ENCODE measurements at regions not wholly inside any gene's neighbourhood (a gene's known extent, or its start where the extent isn't known, plus 50 kb on each side); places are given as distances from the start of the nearest gene placed in this dataset.
"Not testable (repeated sequence)": the region's sequence is repeated elsewhere in the genome, so short reads cannot be mapped to it uniquely, and the experiment has no call there.

DNA sequence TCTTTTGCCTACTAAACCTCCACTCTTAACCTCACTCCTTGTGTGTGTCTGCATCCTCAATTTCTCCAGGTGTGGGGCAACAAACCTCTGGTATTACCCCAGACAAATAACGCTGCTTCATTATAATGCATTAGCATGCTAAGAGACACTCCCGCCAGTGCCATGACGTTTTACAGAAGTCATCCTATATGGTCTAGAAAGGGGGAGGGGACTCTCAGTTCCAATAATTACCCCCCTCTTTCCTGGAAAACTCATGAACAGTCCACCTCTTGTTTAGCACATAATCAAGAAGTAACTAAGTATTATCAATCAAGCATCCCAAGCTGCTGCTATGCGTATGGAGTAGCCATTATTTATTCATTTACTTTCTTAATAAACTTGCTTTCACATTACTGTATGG, 364.5 kb downstream of the TYW1 start:
- no peak for DNase-seq

DNA sequence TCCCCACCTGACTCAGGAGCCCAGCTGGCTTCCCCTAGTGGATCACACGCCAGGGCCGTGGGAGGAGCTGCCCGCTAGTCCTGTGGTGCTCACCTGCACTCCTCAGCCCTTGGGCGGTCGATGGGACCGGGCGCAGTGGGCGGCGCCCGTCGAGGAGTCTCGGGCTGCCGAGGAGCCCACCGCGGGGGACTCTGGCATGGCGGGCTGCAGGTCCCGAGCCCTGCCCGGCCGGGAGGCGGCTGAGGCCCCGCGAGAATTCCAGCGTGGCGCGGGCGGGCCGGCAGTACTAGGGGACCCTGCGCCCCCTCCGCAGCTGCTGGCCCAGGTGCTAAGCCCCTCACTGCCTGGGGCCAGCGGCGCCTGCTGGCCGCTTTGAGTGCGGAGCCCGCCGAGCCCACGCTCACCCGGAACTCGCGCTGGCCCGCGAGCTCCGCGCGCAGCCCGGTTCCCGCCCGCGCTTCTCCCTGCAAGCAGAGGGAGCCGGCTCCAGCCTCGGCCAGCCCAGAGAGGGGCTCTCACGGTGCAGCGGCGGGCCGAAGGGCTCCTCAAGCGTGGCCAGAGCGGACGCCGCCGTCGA, 367.9 kb downstream of the TYW1 start:
- DNase-seq, result no peak

DNA sequence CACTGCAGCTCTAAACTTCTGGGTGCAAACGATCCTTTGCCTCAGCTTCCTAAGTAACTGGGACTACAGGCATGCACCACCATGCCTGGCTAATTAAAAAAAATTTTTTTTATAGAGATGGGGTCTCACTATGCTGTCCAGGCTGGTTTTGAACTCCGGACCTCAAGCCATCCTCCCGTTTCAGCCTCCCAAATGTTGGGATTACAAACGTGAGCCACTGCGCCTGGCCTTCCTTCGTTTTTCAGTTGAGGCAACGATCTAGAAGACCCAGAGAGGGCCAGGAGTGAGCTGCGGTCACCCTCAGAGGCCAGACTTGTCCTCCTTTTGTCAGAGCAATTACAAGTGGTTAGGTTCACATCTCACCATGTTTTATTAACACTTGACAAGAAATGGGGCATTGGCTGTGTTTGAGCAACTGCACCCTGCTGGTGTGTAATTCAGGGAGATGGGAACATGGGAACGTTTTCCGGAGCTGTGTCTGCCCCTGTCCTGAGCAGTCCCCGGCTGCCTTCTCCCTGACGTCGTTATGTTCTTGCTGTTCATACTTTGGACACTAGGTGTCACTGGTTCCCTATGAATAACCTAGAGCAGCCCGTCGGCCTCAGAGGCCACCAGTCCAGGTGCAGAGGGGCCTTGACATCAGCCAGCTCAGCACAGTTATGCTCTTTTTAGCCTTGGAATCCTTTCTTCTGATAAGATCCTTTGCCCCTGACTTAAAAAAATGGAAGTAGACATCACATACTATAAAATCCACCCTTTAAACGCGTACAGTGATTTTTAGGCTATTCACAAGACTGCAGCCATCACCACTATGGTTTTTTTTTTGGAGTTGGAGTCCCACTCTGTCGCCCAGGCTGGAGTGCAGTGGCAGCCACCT, 375.0 kb downstream of the TYW1 start:
- peak; percentile 27 to 48 for DNase-seq

DNA sequence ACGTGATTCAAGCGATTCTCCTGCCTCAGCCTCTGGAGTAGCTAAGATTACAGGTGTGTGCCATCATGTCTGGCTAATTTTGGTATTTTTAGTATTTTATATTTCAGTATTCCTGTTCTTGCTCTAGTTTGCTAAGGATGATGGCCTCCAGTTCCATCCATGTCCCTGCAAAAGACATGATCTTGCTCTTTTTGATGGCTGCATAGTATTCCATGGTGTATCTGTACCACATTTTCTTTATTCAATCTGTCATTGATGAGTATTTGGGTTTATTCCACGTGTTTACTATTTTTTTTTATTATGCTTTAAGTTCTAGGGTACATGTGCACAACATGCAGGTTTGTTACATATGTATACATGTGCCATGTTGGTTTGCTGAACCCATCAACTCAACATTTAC, 376.8 kb downstream of the TYW1 start:
- not testable (repeated sequence) for DNase-seq

DNA sequence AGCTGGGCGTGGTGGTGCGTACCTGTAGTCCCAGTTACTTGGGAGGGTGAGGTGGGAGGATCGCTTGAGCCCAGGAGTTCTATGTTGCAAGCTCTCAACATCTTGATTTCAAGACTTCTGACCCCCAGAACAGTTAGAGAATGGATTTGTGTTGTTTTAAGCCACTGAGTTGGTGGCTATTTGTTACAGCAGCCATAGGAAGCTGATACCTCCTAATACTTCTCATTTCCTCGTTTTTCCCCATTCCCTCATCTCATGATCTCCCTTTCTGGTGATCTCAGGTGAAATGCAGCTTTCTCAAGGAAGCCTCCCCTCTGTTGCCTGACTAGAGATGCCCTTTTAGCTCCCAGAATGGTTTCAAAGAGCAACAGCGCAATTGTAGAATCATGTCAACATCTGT, 378.8 kb downstream of the TYW1 start:
- no peak for DNase-seq

DNA sequence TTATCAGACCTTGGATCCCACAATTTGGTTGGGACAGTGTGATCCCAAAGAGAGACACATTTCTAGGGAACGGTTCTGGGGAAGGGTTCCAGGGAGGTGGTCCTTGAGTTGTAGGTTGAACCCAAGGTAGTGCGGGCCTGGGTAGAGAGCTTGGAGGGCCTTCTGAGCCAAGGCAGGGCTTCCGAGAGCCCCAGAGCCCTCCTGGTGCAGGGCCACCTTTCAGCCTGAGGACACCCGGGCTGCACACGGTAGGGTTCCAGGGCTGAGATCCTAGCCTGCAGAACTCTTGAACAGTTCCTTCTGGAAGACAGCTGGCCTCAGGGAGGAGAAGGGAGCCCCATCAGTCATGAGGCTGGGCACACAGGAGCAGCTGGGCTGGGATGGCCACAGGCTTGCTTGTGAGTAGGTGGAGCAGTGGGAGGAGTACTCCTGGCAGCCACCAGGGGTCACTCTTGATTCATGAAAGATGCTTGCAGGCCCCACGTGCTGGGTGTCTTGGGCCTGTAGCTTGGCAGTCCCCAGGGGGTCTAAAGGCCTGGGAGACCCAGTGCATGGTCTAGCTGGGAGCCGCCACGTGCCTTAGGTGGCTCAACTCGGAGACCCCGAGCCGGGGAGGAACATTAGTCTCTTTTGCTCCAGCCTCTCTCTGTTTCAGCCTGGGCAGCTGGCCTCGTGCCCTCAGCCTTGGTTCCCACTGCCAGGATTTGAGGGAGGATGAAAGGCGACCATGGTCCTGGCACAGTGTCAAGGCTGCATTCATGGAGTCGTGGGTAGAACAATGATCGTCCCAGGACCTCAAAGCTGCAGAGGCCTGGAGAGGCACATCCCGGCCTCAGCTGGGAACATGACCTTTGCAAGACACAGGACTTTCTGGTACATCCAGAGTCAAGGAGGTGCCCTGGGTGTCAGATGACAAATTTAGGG, 381.6 kb downstream of the TYW1 start:
- DNase-seq, result peak; percentile 33 to 45

DNA sequence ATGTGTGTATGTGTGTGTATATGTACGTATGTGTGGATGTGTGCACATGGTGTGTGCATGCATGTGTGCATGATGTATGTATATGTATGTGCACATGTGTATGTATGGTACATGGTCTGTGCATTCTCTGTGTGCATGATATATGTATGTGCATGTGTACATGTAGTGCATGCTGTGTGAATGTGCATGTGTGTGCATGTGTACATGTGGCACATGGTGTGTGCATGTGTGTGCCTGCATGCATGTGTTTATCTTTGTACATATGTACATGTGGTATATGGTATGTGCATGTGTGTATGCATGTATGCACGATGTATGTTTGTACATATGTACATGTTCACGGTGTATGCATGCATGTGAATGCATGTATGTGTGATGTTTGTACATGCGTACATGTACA, 383.7 kb downstream of the TYW1 start:
- no peak for DNase-seq

DNA sequence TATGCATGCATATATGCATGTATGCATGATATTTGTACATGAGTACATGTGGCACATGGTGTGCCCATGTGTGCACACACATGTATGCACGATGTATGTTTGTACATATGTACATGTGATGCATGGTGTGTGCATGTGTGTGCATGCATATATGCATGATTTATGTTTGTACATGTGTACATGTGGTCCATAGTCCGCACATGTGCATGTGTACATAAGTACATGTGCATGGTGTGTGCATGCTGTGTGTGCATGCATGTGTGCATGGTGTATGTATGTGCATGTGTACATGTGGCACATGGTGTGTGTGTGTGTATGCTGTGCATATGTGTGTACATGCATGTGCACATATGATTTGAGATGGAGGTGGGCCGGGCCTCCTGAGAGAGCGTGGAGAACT, 384.2 kb downstream of the TYW1 start:
- no peak for DNase-seq

DNA sequence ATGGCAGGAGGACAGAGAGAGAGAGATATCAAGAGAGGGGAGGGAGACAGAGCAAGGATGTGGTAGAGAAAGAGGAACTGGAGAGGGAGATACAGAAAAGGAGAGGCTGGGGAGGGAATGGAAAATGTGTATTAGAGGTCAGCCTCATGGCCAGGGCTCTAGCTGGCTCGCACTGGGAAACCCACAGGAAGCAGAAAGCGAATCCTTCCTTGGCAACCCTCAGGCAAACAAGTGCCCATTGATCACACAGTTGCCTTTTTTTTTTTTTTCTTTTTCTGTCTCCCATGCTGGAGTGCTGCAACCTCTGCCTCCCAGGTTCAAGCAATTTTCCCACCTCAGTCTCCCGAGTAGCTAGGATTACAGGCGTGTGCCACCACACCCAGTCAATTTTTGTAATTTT, 391.2 kb downstream of the TYW1 start:
- DNase-seq, result no peak

DNA sequence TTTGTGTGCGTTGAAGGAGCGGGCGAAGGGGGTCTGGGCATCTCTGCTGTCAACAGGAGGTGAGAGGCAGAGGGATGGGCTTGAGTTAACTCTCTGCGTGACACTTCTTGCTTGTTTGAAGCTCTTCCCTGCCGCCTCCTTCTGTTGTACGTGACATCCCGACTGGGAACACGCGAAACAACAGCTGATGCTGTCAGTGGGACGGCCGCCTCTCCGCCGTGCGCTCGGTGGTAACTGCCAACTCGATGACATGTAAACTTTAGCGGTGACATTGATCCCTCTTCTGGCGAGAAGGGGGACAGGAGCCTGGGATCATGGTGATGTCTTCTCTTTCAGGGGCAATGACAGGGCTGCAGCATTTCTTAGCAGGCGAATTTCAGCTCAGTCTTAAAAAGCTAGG, 394.5 kb downstream of the TYW1 start:
- no peak for DNase-seq

DNA sequence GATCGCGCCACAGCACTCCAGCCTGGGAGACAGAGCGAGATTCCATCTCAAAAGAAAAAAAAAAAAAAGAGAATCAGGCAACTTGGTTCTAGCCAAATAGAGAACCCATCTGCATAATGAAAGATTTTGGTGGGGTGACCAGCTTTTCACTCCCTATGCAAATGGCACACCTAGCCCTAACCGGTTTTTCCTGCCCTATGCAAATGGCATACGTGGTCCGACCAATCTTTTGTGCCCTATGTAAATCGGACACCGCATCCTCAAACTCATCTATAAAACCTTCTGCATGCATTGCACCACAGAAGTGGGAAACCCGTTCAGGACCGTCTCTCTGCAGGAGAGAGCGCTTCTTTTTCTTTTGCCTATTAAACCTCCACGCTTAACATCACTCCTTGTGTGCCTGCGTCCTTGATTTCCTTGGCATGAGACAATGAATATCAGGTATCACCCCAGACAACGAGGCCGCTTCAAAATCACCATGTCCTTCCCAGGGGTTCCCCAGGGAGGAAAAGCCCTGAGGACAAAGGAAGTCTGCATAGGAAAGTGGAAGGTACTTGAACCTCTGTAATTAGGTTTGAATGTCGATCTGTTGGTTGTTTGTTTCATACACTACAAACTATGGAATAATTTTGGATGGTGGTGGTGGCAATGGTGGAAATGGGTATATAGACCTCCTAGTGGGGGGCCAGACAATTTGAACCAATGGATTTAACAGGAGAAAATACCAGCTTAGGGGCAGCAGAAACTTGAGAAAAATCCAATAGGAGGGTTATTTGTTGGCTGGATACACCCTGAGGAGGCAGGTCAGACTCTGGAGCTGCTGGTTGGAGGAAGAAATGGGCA, 396.2 kb downstream of the TYW1 start:
- DNase-seq, result no peak

DNA sequence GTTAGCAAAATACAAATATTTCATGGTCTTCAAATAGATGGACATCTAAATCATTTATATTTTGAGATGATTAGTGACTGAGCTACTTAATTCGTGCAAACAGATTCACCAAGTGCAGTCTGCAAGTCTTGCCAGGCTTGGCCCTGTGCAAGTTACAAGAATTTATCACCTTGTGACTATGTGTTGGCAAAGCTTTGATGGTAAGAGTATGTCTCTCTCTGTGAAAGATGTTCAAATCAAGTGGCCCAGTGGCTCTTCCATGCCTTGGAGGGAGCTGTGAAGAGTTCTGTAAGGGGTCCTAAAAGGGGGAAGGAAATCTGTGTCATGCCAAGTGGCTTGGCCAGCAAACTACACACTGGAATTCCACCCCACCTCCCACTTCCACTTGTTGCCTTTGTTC, 397.3 kb downstream of the TYW1 start:
- no peak for DNase-seq

DNA sequence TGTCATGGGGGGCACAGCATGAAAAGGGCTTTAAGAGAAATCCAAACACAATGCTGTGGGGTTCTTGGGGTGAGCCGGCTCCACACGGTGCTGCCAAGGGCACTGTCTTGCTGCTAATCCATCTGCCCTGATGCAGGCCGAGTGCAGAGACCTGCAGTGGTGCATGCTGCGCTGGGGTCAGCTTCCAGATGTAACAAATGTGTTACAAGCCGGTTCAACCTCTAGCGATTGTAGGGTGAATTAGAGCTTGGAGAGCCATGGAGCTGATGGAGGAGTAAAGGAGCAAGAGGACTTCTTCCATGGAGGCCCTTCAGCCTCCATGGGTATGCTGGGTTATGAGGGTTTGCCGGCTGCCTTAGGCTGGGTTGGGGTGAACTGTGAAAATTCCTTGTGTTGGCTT, 402.3 kb downstream of the TYW1 start:
- DNase-seq, result no peak

DNA sequence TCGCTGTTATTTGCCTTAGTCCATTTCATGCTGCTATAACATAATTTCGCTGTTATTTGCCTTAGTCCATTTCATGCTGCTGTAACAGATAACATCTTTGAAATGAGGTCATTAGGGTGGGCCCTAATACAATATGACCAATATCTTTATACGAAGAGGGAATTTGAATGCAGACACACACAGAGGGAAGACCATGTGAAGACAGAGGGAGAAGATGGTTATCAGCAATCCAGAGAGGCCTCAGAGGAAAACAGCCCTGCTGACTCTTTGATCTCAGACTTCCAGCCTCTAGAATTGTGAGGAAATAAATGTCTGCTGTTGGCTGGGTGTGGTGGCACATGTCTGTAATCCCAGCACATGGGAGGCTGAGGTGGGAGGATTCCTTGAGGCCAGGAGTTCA, 404.9 kb downstream of the TYW1 start:
- DNase-seq, result no peak

DNA sequence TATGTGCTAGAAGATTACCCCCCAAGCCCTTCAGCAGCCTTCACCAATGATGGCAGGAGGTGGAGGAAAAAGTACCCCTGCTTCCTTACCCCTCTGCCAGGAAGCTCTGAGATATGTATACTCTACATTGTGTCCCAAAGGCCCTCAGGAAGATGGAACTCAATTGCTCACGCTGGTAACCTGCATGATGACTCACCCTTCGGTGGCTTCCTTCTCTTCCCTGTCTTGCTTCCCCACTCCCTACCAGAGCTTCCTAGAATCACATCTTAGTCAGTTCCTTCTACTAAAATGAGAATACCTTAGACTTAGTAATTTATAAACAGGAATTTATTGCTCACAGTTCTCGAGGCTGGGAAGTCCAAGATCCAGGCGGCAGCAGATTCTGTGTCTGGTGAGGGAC, 405.6 kb downstream of the TYW1 start:
- no peak for DNase-seq

DNA sequence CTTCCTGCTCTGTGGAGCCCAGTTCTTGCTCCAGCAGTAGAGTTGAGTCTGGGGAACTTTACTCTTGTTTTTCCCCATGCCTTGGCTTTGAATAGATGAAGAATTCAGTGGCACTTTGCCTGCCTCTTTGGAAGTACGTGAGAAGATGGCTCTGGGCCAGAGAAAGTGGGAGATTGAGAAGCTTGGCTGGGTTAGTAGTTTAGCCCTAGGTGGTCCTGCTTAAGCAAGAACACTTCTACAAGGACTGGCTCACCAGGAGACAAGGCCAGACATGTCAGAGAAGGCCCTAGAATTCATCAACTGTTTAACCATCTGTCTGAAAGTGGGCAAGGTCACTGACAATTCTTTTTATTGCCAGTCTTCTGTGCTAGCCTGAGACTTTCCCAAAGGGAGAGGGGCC, 410.3 kb downstream of the TYW1 start:
- no peak for DNase-seq

DNA sequence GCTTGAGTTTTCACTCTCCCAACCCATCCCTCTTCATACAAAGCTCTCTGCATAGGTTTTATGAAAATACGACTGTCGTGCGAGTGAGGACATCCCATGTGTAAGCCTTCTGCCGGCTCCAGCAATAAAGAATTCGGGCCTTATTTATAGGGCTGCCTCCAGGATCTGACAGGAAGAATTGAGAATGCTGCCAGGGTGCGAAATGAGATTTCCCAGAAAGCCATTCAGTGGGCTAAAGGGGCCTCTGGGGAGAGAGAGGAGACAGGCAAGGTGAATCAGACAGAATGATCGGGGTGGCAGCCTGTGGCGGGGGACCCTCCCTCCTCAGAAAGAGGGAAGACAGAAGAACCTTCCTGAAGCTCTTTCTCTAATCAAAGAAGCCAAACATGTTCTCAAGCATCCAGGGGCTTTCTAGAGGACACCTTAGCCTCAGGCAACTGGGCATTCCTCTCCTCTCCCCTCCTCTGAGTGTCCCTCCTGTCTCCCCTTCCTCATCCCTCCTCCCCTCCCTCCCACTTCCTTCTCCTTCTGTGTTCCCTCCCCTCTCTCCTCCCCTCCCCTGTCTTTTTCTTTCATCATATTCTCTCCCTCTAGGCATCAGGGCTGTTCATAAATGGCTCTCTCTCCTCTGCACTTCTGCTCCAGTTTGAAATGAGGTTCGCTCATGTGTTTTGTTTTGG, 410.9 kb downstream of the TYW1 start:
- DNase-seq, result no peak

DNA sequence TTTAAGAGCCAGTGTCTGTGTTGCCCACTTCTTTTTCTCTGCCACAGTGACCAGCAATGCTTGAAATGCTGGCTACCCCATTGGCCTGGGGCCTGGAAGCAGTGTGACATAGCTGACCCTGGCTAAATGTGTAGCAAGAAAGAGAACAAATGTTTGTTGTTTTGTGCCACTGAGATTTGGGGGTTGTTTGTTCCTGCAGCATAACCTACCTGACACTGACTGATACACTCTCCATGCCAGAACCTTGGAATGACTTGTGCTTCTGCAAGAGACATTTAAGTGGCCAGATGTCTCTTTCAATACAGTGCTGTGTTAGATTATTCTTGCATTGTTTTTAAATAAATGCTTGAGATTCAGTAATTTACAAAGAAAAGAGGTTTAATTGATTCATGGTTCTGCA, 411.5 kb downstream of the TYW1 start:
- DNase-seq, result no peak

DNA sequence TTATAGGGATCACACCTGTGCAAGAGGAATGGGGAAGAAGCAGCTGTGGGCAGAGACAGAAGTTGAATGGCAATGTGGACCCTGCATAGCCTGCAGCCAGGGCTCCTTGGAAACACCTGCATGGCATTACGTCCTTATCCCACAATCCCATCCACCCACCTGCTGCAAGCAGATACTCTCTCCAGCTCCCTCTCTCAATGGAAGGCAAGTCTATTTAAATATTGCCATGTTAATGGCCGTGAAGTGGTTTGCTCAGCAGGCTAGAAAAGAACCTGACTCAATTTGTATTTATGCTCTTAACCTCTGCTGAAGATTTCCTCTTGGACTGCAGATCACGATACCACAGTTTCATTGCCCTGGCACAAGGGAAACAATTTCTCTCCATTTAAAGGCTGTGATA, 417.0 kb downstream of the TYW1 start:
- DNase-seq, result no peak

DNA sequence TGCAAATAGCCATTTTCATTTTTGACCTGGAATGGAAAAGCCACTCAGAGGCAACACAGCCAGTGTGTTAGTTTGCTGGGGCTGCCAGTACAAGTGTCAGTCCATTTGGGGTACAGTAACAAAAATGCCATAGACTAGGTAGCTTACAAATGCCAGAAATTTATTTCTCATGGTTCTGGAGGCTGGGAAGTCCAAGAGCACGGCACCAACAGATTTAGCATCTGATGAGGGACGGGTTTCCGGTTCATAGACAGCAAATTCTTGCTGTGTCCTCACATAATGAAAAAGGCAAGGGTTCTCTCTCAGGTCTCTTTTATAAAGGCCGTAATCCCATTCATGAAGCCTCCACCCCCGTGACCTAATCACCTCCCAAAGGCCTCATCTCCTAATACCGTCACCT, 418.2 kb downstream of the TYW1 start:
- no peak for DNase-seq

DNA sequence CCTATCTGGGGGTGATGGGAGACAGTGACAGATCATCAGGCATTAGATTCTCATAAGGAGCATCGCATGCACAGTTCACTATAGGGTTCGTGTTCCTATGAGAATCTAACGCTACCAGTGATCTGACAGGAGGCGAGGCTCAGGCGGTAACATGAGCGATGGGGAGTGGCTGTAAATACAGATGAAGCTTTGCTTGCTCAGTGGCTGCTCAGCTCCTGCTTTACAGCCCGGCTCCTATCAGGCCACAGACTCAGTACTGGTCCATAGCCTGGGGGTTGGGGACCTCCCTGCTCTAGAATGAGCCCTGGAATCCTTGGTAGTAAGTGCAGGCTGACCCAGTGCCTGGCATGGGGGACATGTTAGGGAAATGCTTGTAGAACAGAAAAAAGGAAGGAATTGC, 426.0 kb downstream of the TYW1 start:
- no peak for DNase-seq

DNA sequence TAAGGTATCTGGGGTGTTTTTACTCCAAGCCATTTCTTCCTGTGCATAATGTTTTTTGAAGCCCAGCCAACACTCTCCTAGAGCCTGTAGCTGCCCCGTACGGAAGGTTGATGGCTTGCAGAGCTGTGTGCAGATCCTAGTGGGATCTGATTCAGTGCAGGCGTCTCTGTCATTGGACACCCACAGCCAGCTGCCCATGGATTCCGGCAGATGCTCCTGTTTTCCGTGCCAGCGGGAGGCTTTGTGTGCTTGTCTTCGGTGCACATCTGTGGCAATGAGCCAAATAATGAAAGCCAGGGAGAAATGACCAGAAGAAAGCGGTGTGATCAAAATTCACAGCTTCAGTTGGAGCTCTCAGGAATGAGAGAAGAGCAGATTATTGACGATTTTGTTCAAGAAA, 426.4 kb downstream of the TYW1 start:
- DNase-seq, result no peak

All from AML-193 (cell line).